ENCODE measurements at regions not wholly inside any gene's neighbourhood (a gene's known extent, or its start where the extent isn't known, plus 50 kb on each side); places are given as distances from the start of the nearest gene placed in this dataset.

DNA sequence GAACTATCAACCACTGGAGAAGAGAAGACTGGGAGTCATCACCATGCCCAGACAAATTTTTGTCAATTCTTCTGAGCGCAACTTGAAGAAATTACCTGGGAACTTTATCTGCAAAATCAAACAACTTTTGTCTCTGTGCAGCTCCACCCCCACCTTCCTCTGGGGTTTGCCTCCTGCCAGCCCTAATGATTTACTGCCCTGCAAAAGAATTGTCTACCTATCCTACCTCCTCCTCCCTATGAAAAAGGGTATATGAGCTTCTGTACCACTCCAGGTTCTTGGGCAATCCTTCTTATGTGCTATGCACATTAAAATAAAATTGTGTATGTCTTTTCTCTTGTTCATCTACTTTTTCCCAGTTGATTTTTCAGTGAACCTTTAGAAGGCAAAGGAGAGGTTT is 191.9 kb downstream of the URB2 start:
- TF ChIP-seq, protein P1, sequence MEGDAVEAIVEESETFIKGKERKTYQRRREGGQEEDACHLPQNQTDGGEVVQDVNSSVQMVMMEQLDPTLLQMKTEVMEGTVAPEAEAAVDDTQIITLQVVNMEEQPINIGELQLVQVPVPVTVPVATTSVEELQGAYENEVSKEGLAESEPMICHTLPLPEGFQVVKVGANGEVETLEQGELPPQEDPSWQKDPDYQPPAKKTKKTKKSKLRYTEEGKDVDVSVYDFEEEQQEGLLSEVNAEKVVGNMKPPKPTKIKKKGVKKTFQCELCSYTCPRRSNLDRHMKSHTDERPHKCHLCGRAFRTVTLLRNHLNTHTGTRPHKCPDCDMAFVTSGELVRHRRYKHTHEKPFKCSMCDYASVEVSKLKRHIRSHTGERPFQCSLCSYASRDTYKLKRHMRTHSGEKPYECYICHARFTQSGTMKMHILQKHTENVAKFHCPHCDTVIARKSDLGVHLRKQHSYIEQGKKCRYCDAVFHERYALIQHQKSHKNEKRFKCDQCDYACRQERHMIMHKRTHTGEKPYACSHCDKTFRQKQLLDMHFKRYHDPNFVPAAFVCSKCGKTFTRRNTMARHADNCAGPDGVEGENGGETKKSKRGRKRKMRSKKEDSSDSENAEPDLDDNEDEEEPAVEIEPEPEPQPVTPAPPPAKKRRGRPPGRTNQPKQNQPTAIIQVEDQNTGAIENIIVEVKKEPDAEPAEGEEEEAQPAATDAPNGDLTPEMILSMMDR (IDR thresholded peaks at IDR 0.05; ENCODE audit: poor library complexity, severe bottlenecking): no peak
- no peak for TF ChIP-seq POLR2AphosphoS5 (IDR thresholded peaks at IDR 0.05)
- TF ChIP-seq RAD21 (conservative IDR thresholded peaks at IDR 0.05): no peak
- TF ChIP-seq MXI1 (conservative IDR thresholded peaks at IDR 0.05; ENCODE audit: poor library complexity, severe bottlenecking): no peak
- TF ChIP-seq, protein P2, sequence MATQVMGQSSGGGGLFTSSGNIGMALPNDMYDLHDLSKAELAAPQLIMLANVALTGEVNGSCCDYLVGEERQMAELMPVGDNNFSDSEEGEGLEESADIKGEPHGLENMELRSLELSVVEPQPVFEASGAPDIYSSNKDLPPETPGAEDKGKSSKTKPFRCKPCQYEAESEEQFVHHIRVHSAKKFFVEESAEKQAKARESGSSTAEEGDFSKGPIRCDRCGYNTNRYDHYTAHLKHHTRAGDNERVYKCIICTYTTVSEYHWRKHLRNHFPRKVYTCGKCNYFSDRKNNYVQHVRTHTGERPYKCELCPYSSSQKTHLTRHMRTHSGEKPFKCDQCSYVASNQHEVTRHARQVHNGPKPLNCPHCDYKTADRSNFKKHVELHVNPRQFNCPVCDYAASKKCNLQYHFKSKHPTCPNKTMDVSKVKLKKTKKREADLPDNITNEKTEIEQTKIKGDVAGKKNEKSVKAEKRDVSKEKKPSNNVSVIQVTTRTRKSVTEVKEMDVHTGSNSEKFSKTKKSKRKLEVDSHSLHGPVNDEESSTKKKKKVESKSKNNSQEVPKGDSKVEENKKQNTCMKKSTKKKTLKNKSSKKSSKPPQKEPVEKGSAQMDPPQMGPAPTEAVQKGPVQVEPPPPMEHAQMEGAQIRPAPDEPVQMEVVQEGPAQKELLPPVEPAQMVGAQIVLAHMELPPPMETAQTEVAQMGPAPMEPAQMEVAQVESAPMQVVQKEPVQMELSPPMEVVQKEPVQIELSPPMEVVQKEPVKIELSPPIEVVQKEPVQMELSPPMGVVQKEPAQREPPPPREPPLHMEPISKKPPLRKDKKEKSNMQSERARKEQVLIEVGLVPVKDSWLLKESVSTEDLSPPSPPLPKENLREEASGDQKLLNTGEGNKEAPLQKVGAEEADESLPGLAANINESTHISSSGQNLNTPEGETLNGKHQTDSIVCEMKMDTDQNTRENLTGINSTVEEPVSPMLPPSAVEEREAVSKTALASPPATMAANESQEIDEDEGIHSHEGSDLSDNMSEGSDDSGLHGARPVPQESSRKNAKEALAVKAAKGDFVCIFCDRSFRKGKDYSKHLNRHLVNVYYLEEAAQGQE (IDR thresholded peaks at IDR 0.05; ENCODE audit: borderline replicate concordance): no peak
- TF ChIP-seq EZH2 (IDR thresholded peaks at IDR 0.05; ENCODE audit: borderline replicate concordance, insufficient read depth, low read length, poor library complexity, severe bottlenecking): no peak
- no peak for TF ChIP-seq TAF1 (IDR thresholded peaks at IDR 0.05; ENCODE audit: low read depth)
- no peak for TF ChIP-seq EP300 (conservative IDR thresholded peaks at IDR 0.05; ENCODE audit: poor library complexity, severe bottlenecking)
